ENCODE measurements at regions not wholly inside any gene's neighbourhood (a gene's known extent, or its start where the extent isn't known, plus 50 kb on each side); places are given as distances from the start of the nearest gene placed in this dataset.

DNA sequence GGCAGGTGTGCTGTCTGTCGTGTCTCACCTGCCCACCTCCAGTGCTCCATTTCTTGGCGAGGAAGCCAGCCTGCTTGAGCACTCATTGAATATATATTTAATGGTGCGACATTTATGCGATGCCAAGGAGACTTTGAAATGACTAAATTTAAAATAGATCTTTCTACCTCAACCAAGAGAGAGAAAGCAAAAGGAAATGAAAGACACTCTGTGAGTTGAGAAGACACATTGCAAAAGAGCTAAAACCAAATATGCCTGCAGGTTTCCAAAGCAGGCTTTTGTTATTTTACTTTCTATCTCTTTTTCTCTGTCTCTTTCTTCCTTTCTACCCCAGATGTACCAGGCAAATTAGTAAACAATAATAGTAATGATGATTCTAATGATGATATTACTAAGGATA is 53.6 kb upstream of the AOAH start:
- no peak for TF ChIP-seq CTCF (IDR thresholded peaks at IDR 0.05)
- TF ChIP-seq POLR2A (IDR thresholded peaks at IDR 0.05), result no peak

Data from testis (tissue), 2 donors.